ENCODE measurements at regions not wholly inside any gene's neighbourhood (a gene's known extent, or its start where the extent isn't known, plus 50 kb on each side); places are given as distances from the start of the nearest gene placed in this dataset.

GRCh38 chr5:4514067-4514648, 626.0 kb upstream of the ADAMTS16 start:
- in situ Hi-C loops (cut with HindIII; ENCODE audit: low pct_ligation_motif_present, low pct_unique_long_range_greater_than_20kb, low sequenced_read_pairs) = no loop called here
- DNase-seq = no peak

GRCh38 chr5:4518903-4519672, 621.0 kb upstream of the ADAMTS16 start:
- DNase-seq = no peak

GRCh38 chr5:4520559-4520958, 619.6 kb upstream of the ADAMTS16 start:
- in situ Hi-C loops (cut with HindIII; ENCODE audit: low pct_ligation_motif_present, low pct_unique_long_range_greater_than_20kb, low sequenced_read_pairs) = no loop called here
- no peak for DNase-seq

More at GRCh38 chr5:4518903-4519672, 621.0 kb upstream of the ADAMTS16 start:
- in situ Hi-C loops (cut with HindIII; ENCODE audit: low pct_ligation_motif_present, low pct_unique_long_range_greater_than_20kb, low sequenced_read_pairs) = no loop called here

GRCh38 chr5:4523038-4523437, 617.1 kb upstream of the ADAMTS16 start:
- no peak for DNase-seq
- in situ Hi-C loops (cut with HindIII; ENCODE audit: low pct_ligation_motif_present, low pct_unique_long_range_greater_than_20kb, low sequenced_read_pairs) = no loop called here

- in situ Hi-C loops (cut with HindIII; ENCODE audit: low pct_ligation_motif_present, low pct_unique_long_range_greater_than_20kb, low sequenced_read_pairs) = no loop called here
- no peak for DNase-seq
These were observed 608.1 kb upstream of the ADAMTS16 start for GRCh38 chr5:4531756-4532704.

- in situ Hi-C loops (cut with HindIII; ENCODE audit: low pct_ligation_motif_present, low pct_unique_long_range_greater_than_20kb, low sequenced_read_pairs) = no loop called here
- DNase-seq = no peak
These were observed 607.4 kb upstream of the ADAMTS16 start for GRCh38 chr5:4532705-4533080.

GRCh38 chr5:4533457-4534105, 606.5 kb upstream of the ADAMTS16 start:
- in situ Hi-C loops (cut with HindIII; ENCODE audit: low pct_ligation_motif_present, low pct_unique_long_range_greater_than_20kb, low sequenced_read_pairs) = no loop called here
- no peak for DNase-seq

- DNase-seq = no peak
- in situ Hi-C loops (cut with HindIII; ENCODE audit: low pct_ligation_motif_present, low pct_unique_long_range_greater_than_20kb, low sequenced_read_pairs) = no loop called here
These were observed 602.6 kb upstream of the ADAMTS16 start for GRCh38 chr5:4537489-4537888.

- no peak for DNase-seq
- in situ Hi-C loops (cut with HindIII; ENCODE audit: low pct_ligation_motif_present, low pct_unique_long_range_greater_than_20kb, low sequenced_read_pairs) = no loop called here
These were observed 599.6 kb upstream of the ADAMTS16 start for GRCh38 chr5:4540375-4541173.

GRCh38 chr5:4541334-4541733, 598.8 kb upstream of the ADAMTS16 start:
- in situ Hi-C loops (cut with HindIII; ENCODE audit: low pct_ligation_motif_present, low pct_unique_long_range_greater_than_20kb, low sequenced_read_pairs) = no loop called here
- DNase-seq = no peak

- in situ Hi-C loops (cut with HindIII; ENCODE audit: low pct_ligation_motif_present, low pct_unique_long_range_greater_than_20kb, low sequenced_read_pairs) = no loop called here
- no peak for DNase-seq
These were observed 597.9 kb upstream of the ADAMTS16 start for GRCh38 chr5:4542145-4542778.

GRCh38 chr5:4544049-4544670, 596.0 kb upstream of the ADAMTS16 start:
- in situ Hi-C loops (cut with HindIII; ENCODE audit: low pct_ligation_motif_present, low pct_unique_long_range_greater_than_20kb, low sequenced_read_pairs) = no loop called here

GRCh38 chr5:4547547-4547946, 592.6 kb upstream of the ADAMTS16 start:
- in situ Hi-C loops (cut with HindIII; ENCODE audit: low pct_ligation_motif_present, low pct_unique_long_range_greater_than_20kb, low sequenced_read_pairs) = no loop called here
- DNase-seq = no peak

More at GRCh38 chr5:4544049-4544670, 596.0 kb upstream of the ADAMTS16 start:
- no peak for DNase-seq

- in situ Hi-C loops (cut with HindIII; ENCODE audit: low pct_ligation_motif_present, low pct_unique_long_range_greater_than_20kb, low sequenced_read_pairs) = no loop called here
- no peak for DNase-seq
These were observed 591.8 kb upstream of the ADAMTS16 start for GRCh38 chr5:4548341-4548740.

- DNase-seq = no peak
- in situ Hi-C loops (cut with HindIII; ENCODE audit: low pct_ligation_motif_present, low pct_unique_long_range_greater_than_20kb, low sequenced_read_pairs) = no loop called here
These were observed 590.8 kb upstream of the ADAMTS16 start for GRCh38 chr5:4549351-4549750.

- in situ Hi-C loops (cut with HindIII; ENCODE audit: low pct_ligation_motif_present, low pct_unique_long_range_greater_than_20kb, low sequenced_read_pairs) = no loop called here
- no peak for DNase-seq
These were observed 589.1 kb upstream of the ADAMTS16 start for GRCh38 chr5:4551034-4551433.

GRCh38 chr5:4553130-4553529, 587.0 kb upstream of the ADAMTS16 start:
- in situ Hi-C loops (cut with HindIII; ENCODE audit: low pct_ligation_motif_present, low pct_unique_long_range_greater_than_20kb, low sequenced_read_pairs) = no loop called here
- no peak for DNase-seq
